AG04449 (cell line): ENCODE measurements at regions not wholly inside any gene's neighbourhood (a gene's known extent, or its start where the extent isn't known, plus 50 kb on each side); places are given as distances from the start of the nearest gene placed in this dataset.

Source experiments
- CTCF ChIA-PET: fragments of 350-600 bp; formaldehyde crosslinking; extraction: SDS; loops from one replicate; lab custom pipeline; 2021; ENCODE audit warnings: antibody characterized with exemption; lab: Yijun Ruan, JAX
- POLR2A ChIA-PET: fragments of 400-600, 350-600 bp; formaldehyde crosslinking; extraction: SDS; loops from one replicate; lab custom pipeline; 2020; ENCODE audit warnings: antibody characterized with exemption, inconsistent platforms; lab: Yijun Ruan, JAX
- DNase-seq: peaks from one replicate; pipeline ENCODE4 v3.0.0-alpha.2; 2010; ENCODE audit warnings: low read depth, low spot score
- H3K4me3 ChIP-seq: 2 replicates; pipeline ENCODE4 v1.5.1; 2011; ENCODE audit warnings: low read depth, mild to moderate bottlenecking, control low read depth, low read length
- CTCF ChIP-seq: IDR thresholded peaks from one replicate; pipeline ENCODE4 v1.5.1; 2011; ENCODE audit warnings: mild to moderate bottlenecking, moderate library complexity, low read length, control low read depth, inconsistent platforms; ENCODE audit not compliant: insufficient read depth; ENCODE audit errors: missing control alignments

DNA sequence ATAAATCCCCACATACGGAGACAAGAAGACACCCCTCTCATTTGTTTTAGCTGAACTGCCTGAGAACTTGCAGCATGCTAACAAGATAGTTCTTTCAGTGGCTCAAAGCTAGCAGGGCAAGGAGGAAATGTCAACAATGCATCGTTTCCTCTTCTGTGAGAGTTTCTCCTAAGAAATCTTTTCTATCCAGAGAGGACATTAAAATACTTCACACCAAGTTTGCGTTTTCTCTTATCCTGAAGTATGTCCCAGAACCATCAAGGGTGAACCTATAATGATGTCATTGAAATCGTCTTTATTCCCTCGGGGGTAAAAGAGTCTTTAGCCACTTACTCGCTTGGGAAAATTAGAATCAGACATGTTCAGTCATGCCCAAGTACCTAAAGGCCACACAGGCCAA, 541.7 kb upstream of the MDFIC2 start:
- TF ChIP-seq CTCF = no peak
- POLR2A ChIA-PET = no interaction called here
- CTCF ChIA-PET = interaction anchor here (1.1 kb wide), 1 partner anchor 12 kb away, joined by 3 read pairs; no protein-coding TSS in a partner anchor
- no peak for DNase-seq
- no peak overlapping the region for H3K4me3 ChIP-seq

GRCh38 chr3:70853161-70853944, 540.9 kb upstream of the MDFIC2 start:
- DNase-seq = no peak
- ChIA-PET POLR2A (interaction anchor here (0.9 kb wide), 2 partner anchors 24 to 136 kb away, joined by 3 read pairs; no protein-coding TSS in a partner anchor), CTCF (interaction anchor here (0.8 to 1.1 kb wide), 3 partner anchors 11 to 302 kb away, joined by 3 read pairs; no protein-coding TSS in a partner anchor)

GRCh38 chr3:70849911-70850699, 537.7 kb upstream of the MDFIC2 start:
- TF ChIP-seq CTCF = no peak
- no peak overlapping the region for H3K4me3 ChIP-seq
- POLR2A ChIA-PET = interaction anchor here (0.6 to 1.1 kb wide), 4 partner anchors 10 to 293 kb away, joined by 3 to 4 read pairs (median 3); no protein-coding TSS in a partner anchor
- CTCF ChIA-PET = interaction anchor here (0.7 kb wide), 1 partner anchor 11 kb away, joined by 3 read pairs; no protein-coding TSS in a partner anchor
- peak; percentile 83 for DNase-seq

More at GRCh38 chr3:70853161-70853944, 540.9 kb upstream of the MDFIC2 start:
- TF ChIP-seq CTCF = no peak
- H3K4me3 ChIP-seq = no peak overlapping the region

DNA sequence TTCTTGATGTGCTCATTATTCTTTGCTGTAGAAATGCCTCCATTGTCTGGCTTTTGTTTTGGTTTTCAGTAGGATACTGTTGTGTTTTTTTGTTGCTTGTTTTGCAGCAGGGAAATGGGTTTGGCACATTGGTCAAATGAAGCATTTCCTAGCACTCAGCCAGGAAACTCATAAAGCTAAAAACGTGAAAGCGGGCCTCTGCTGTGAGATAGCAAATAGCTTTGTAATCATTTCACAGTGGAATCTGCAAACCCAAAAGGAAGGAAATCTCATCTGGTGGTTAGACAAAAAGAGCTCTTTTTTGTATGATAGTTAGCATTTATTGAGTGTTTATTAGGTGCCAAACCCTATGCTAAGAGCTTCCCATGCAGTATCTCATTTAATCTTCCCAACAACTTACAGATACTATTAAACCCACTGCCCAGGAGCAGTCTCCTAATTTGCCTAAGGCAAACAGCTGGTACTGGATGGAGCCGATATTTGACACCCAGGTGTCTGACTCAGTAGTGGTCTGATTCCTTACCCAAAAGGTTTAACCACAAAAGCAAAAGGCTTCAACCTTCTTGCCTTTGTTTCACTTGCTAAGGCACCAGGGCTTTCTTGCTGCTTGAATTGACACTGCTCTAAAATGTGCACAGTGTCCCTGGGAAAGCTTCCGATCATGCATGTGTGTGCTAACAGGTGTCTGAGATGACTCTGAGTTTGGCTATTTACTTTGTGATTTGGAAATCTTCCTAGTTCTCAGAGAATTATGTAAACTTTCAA, 527.9 kb upstream of the MDFIC2 start:
- ChIA-PET CTCF (interaction anchor here (0.8 kb wide), 1 partner anchor 18 kb away, joined by 3 read pairs; no protein-coding TSS in a partner anchor), POLR2A (interaction anchor here (1.1 kb wide), 1 partner anchor 10 kb away, joined by 3 read pairs; no protein-coding TSS in a partner anchor)
- H3K4me3 ChIP-seq = no peak overlapping the region
- no peak for DNase-seq
- no peak for TF ChIP-seq CTCF

- CTCF ChIA-PET = interaction anchor here (0.7 to 1.4 kb wide), 2 partner anchors 14 to 28 kb away, joined by 3 read pairs; no protein-coding TSS in a partner anchor
- DNase-seq = no peak
- POLR2A ChIA-PET = interaction anchor here (0.7 kb wide), 1 partner anchor 318 kb away, joined by 3 read pairs; no protein-coding TSS in a partner anchor
- no peak overlapping the region for H3K4me3 ChIP-seq
- TF ChIP-seq CTCF = no peak
Observed at GRCh38 chr3:70833239-70833960, 521.0 kb upstream of the MDFIC2 start.
